Lower leg skin (tissue), 4 donors: ENCODE measurements at regions not wholly inside any gene's neighbourhood (a gene's known extent, or its start where the extent isn't known, plus 50 kb on each side); places are given as distances from the start of the nearest gene placed in this dataset.

Experiments
- DNase-seq, 2 donors: peaks; one replicate each; pipeline ENCODE4 v3.0.0-alpha.2; 2019; ENCODE audit warnings: low spot score in 2 of 2
- H3K4me3 ChIP-seq: fragments of 200-600 bp; sonication (generic); 2 replicates; pipeline ENCODE4 v1.5.1; 2017; ENCODE audit warnings: mild to moderate bottlenecking, low read depth; ENCODE audit not compliant: poor library complexity, severe bottlenecking
- POLR2A ChIP-seq, 2 donors: fragments of 450-650 bp; IDR thresholded peaks; one replicate each; pipeline ENCODE4 v1.6.1; 2016 to 2017; ENCODE audit warnings: antibody characterized with exemption in 2 of 2, mild to moderate bottlenecking in 1 of 2, moderate library complexity in 1 of 2
- WGBS, 2 donors: methylation state at CpG; one replicate each; pipeline ENCODE4 v1.1.5; 2018; 5-methylcytosine and 5-hydroxymethylcytosine counted together
- intact Hi-C: fragments of 100-400 bp; cut with DNase I; formaldehyde crosslinking; loops from one replicate; pipeline ENCODE4 v1.15.0; 2023; ENCODE audit warnings: low total_unique reads
- TF ChIP-seq, protein P1 (sequence below), 3 donors: fragments of 450-650 bp; IDR thresholded peaks; one replicate each; pipeline ENCODE4 v1.5.1; 2016; ENCODE audit warnings: antibody characterized with exemption in 3 of 3, mild to moderate bottlenecking in 3 of 3, moderate library complexity in 2 of 3

DNA sequence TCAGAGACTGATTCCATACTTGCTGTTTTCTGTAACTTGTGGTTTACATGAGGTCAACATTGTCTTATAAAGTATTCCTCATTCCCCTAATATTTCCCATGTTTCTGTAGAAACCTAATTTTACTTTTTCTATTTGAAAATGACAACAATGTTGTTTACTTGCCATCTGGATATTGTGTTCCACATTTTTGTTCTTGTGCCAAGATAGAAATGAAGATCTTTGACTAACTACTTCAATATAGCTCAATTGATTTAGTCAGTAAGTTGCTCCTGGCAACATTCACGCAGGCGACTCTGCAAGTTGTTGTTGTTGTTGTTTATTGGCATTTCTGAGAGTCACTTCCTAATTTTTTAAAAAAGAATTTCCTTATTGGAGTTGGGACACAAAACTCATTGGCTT, 69.5 kb downstream of the CAVIN2 start:
- intact Hi-C loops: no loop called here
- no peak for TF ChIP-seq POLR2A (IDR thresholded peaks at IDR 0.05)
- TF ChIP-seq, protein P1, sequence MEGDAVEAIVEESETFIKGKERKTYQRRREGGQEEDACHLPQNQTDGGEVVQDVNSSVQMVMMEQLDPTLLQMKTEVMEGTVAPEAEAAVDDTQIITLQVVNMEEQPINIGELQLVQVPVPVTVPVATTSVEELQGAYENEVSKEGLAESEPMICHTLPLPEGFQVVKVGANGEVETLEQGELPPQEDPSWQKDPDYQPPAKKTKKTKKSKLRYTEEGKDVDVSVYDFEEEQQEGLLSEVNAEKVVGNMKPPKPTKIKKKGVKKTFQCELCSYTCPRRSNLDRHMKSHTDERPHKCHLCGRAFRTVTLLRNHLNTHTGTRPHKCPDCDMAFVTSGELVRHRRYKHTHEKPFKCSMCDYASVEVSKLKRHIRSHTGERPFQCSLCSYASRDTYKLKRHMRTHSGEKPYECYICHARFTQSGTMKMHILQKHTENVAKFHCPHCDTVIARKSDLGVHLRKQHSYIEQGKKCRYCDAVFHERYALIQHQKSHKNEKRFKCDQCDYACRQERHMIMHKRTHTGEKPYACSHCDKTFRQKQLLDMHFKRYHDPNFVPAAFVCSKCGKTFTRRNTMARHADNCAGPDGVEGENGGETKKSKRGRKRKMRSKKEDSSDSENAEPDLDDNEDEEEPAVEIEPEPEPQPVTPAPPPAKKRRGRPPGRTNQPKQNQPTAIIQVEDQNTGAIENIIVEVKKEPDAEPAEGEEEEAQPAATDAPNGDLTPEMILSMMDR (IDR thresholded peaks at IDR 0.05): no peak
- no peak for DNase-seq
- no peak overlapping the region for H3K4me3 ChIP-seq
- 43 to 48% methylated on average over 2 of the region's 2 CpGs for WGBS, 2 donors

DNA sequence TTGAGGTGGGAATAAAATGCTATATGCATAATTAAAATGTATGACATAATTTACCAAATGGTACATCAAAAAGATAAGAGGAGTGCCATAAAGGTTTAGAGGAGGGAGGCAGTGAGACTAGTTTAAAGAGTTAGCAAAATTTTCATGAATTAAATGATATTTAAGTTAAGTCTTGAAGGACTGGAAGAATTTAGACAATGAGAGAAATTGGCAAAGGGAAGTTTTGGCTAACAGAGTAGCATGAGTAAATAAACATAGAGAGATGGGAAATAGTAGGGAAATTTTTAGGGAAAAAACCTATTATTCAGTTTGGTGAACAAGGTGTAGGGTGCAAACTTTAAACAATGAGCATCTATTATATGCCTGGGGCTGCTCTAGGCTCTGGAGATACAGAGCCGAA, 68.8 kb downstream of the CAVIN2 start:
- intact Hi-C loops: no loop called here
- no peak for DNase-seq
- WGBS, 2 donors: 94 to 97% methylated on average over 1 of the region's 1 CpG
- H3K4me3 ChIP-seq: no peak overlapping the region
- TF ChIP-seq, protein P1 (IDR thresholded peaks at IDR 0.05): no peak
- no peak for TF ChIP-seq POLR2A (IDR thresholded peaks at IDR 0.05)

DNA sequence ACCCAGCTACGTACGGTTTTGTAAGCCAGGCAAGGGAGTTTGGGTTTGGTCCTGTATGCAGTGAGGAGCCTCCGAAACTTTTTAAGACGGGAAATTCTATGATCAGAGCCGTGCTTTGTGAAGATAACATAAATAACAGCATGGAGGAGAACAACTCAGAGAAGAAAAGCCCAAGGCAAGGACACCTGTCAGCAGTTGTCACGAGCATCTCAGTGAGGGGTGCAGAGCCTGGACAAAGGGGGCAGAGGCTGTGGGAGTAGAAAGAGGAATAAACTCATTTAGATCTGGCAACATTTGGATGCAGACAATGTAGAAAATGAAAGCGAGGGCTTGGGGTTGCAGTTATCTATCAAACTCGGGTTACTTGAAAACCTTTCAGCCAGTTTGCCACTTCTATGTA, 64.5 kb downstream of the CAVIN2 start:
- no peak for DNase-seq
- TF ChIP-seq, protein P1 (IDR thresholded peaks at IDR 0.05): no peak
- TF ChIP-seq POLR2A (IDR thresholded peaks at IDR 0.05): no peak
- intact Hi-C loops: no loop called here
- H3K4me3 ChIP-seq: no peak overlapping the region
- WGBS, 2 donors: 86 to 89% methylated on average over 8 of the region's 8 CpGs

DNA sequence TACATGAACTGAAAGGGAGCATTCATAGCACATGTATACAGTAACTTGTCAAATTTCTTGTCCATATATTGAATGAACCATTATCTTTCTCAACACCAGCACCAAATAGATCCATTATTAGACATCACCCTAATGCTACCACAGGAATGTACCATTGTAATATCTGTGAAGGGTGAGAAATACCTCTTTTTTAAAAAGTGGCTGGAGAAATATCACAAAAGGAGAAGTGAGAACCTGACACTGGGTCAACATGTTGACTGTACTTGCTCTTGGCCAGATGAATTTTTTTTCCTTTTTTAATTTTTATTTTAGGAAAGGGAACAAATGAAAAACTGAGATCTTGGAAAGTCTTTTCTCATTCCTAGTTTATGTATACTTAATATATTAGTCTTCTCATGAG, 63.5 kb downstream of the CAVIN2 start:
- TF ChIP-seq, protein P1 (IDR thresholded peaks at IDR 0.05): no peak
- no peak for TF ChIP-seq POLR2A (IDR thresholded peaks at IDR 0.05)
- intact Hi-C loops: no loop called here
- no peak for DNase-seq

More for the DNA sequence above, 63.5 kb downstream of the CAVIN2 start:
- H3K4me3 ChIP-seq: no peak overlapping the region
